ENCODE measurements at regions not wholly inside any gene's neighbourhood (a gene's known extent, or its start where the extent isn't known, plus 50 kb on each side); places are given as distances from the start of the nearest gene placed in this dataset.

- DNase-seq (ENCODE audit: low spot score) = no peak
- no peaks in the 10 kb centered on the region for H3K4me1 ChIP-seq (ENCODE audit: insufficient read depth, low read length, poor library complexity, severe bottlenecking)
- no peak overlapping the region for H3K27ac ChIP-seq (ENCODE audit: low read depth, low read length, poor library complexity, severe bottlenecking)
- POLR2A ChIA-PET = no interaction called here
- H4K20me1 ChIP-seq (ENCODE audit: insufficient read depth, low read length) = no peaks in the 10 kb centered on the region
- H3K9me3 ChIP-seq (ENCODE audit: low read length) = no peaks in the 10 kb centered on the region
- no peak overlapping the region for H2AFZ ChIP-seq (ENCODE audit: low read length)
- intact Hi-C loops (cut with micrococcal nuclease; ENCODE audit: unreplicated experiment) = no loop called here
- no peak for TF ChIP-seq EZH2phosphoT487 (IDR thresholded peaks at IDR 0.05; ENCODE audit: borderline replicate concordance, low read depth, low read length)
- TF ChIP-seq CTCF (conservative IDR thresholded peaks at IDR 0.05; ENCODE audit: low read length) = no peak
- BruUV-seq (replicated peaks) = no TSS peak
- CTCF ChIA-PET (ENCODE audit: unreplicated experiment) = no interaction called here
- no peak overlapping the region for H3K4me3 ChIP-seq (ENCODE audit: low read depth, low read length, poor library complexity, severe bottlenecking)
- no peaks in the 10 kb centered on the region for H3K36me3 ChIP-seq (ENCODE audit: insufficient read depth, low read length)
- H3K4me2 ChIP-seq (ENCODE audit: low read length) = no peak overlapping the region
- no peaks in the 10 kb centered on the region for H3K79me2 ChIP-seq (ENCODE audit: insufficient read depth, low read depth, low read length)
- no peaks in the 10 kb centered on the region for H3K9me2 ChIP-seq (ENCODE audit: insufficient read depth, low read length)
These were observed 560.6 kb downstream of the CPS1 start for GRCh38 chr2:211117026-211117425.

- intact Hi-C loops (cut with micrococcal nuclease; ENCODE audit: unreplicated experiment) = no loop called here
- Histone ChIP-seq H3K36me3 (ENCODE audit: insufficient read depth, low read length) (no peaks in the 10 kb centered on the region), H3K4me3 (ENCODE audit: low read depth, low read length, poor library complexity, severe bottlenecking) (no peak overlapping the region), H2AFZ (ENCODE audit: low read length) (no peak overlapping the region), H3K9me3 (ENCODE audit: low read length) (no peaks in the 10 kb centered on the region), H3K4me2 (ENCODE audit: low read length) (no peak overlapping the region), H3K79me2 (ENCODE audit: insufficient read depth, low read depth, low read length) (no peaks in the 10 kb centered on the region), H4K20me1 (ENCODE audit: insufficient read depth, low read length) (no peaks in the 10 kb centered on the region), H3K4me1 (ENCODE audit: insufficient read depth, low read length, poor library complexity, severe bottlenecking) (no peaks in the 10 kb centered on the region), H3K27ac (ENCODE audit: low read depth, low read length, poor library complexity, severe bottlenecking) (no peak overlapping the region), H3K9me2 (ENCODE audit: insufficient read depth, low read length) (no peaks in the 10 kb centered on the region)
- no TSS peak for BruUV-seq (replicated peaks)
- POLR2A ChIA-PET = no interaction called here
- CTCF ChIA-PET (ENCODE audit: unreplicated experiment) = no interaction called here
- TF ChIP-seq EZH2phosphoT487 (IDR thresholded peaks at IDR 0.05; ENCODE audit: borderline replicate concordance, low read depth, low read length) (no peak), CTCF (conservative IDR thresholded peaks at IDR 0.05; ENCODE audit: low read length) (no peak)
- no peak for DNase-seq (ENCODE audit: low spot score)
These were observed 569.9 kb downstream of the CPS1 start for GRCh38 chr2:211126256-211126655.

- Histone ChIP-seq H3K4me2 (ENCODE audit: low read length) (no peak overlapping the region), H4K20me1 (ENCODE audit: insufficient read depth, low read length) (no peaks in the 10 kb centered on the region), H3K79me2 (ENCODE audit: insufficient read depth, low read depth, low read length) (no peaks in the 10 kb centered on the region), H3K9me3 (ENCODE audit: low read length) (no peaks in the 10 kb centered on the region), H3K4me3 (ENCODE audit: low read depth, low read length, poor library complexity, severe bottlenecking) (no peak overlapping the region), H3K9me2 (ENCODE audit: insufficient read depth, low read length) (no peaks in the 10 kb centered on the region), H2AFZ (ENCODE audit: low read length) (no peak overlapping the region), H3K4me1 (ENCODE audit: insufficient read depth, low read length, poor library complexity, severe bottlenecking) (no peaks in the 10 kb centered on the region), H3K36me3 (ENCODE audit: insufficient read depth, low read length) (no peaks in the 10 kb centered on the region), H3K27ac (ENCODE audit: low read depth, low read length, poor library complexity, severe bottlenecking) (no peak overlapping the region)
- intact Hi-C loops (cut with micrococcal nuclease; ENCODE audit: unreplicated experiment) = no loop called here
- DNase-seq (ENCODE audit: low spot score) = no peak
- TF ChIP-seq CTCF (conservative IDR thresholded peaks at IDR 0.05; ENCODE audit: low read length) = no peak
- no TSS peak for BruUV-seq (replicated peaks)
- POLR2A ChIA-PET = no interaction called here
- CTCF ChIA-PET (ENCODE audit: unreplicated experiment) = no interaction called here
These were observed 571.1 kb downstream of the CPS1 start for GRCh38 chr2:211127501-211127900.
